Gastrocnemius medialis (tissue), 4 donors: ENCODE measurements at regions not wholly inside any gene's neighbourhood (a gene's known extent, or its start where the extent isn't known, plus 50 kb on each side); places are given as distances from the start of the nearest gene placed in this dataset.

Experiments
- CTCF ChIP-seq, 5 experiments: fragments of 450-650 bp in 3 of 5; fragments of 200-600 bp in 2 of 5; sonication (generic) in 2 of 5; IDR thresholded peaks in 4 of 5; conservative IDR thresholded peaks in 1 of 5; 1 replicate in 4 of 5; 2 replicates in 1 of 5; pipeline ENCODE4 v1.5.1; 2016 to 2019; ENCODE audit warnings: antibody characterized with exemption in 5 of 5, mild to moderate bottlenecking in 3 of 5, moderate library complexity in 3 of 5
- POLR2A ChIP-seq, 2 donors: fragments of 450-650 bp; IDR thresholded peaks; one replicate each; pipeline ENCODE4 v1.6.1; 2017; ENCODE audit warnings: antibody characterized with exemption in 2 of 2, mild to moderate bottlenecking in 2 of 2, moderate library complexity in 2 of 2

GRCh38 chr12:67773896-67774295 is 125.4 kb downstream of the DYRK2 start:
- TF ChIP-seq CTCF (IDR thresholded peaks at IDR 0.05 in 4 of 5, conservative IDR thresholded peaks at IDR 0.05 in 1 of 5) (no peak), POLR2A (IDR thresholded peaks at IDR 0.05) (no peak)
